ENCODE measurements at regions not wholly inside any gene's neighbourhood (a gene's known extent, or its start where the extent isn't known, plus 50 kb on each side); places are given as distances from the start of the nearest gene placed in this dataset.

DNA sequence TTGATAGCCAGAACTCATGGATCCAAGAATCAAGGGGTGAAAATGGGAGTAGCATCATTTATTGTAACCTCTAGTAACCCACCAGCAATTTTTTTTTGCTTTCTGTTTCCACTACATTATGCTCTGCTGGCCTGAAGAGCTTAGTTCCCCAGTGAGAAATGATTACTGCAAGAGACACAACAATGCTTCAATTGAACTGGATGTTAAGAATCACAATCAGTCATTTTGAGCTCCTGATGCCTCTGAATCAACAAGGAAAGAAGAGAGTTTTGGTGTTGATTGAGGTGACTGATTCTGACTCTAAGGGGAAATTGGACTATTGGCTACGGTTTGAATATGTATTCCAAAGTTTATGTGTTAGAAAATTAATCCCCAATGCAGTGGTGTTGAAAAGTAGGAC, 1084.4 kb downstream of the SLITRK1 start:
- Histone ChIP-seq H4K20me1 (ENCODE audit: control insufficient read depth, insufficient read depth) (no peaks in the 10 kb centered on the region), H3K9ac (ENCODE audit: control insufficient read depth, insufficient read depth, low read length) (no peak overlapping the region), H3K9me3 (replicated peaks; ENCODE audit: control insufficient read depth, insufficient read depth, low read length) (no peaks in the 10 kb centered on the region), H3K79me2 (ENCODE audit: control insufficient read depth, insufficient read depth, low read length) (no peaks in the 10 kb centered on the region), H3K4me1 (ENCODE audit: control insufficient read depth, insufficient read depth, low read length) (no peaks in the 10 kb centered on the region), H3K4me2 (ENCODE audit: control insufficient read depth, insufficient read depth) (no peak overlapping the region), H2AFZ (ENCODE audit: control insufficient read depth, low read depth, low read length) (no peak overlapping the region), H3K36me3 (ENCODE audit: control insufficient read depth in 2 of 2, insufficient read depth in 2 of 2, low read length in 1 of 2) (no peaks in the 10 kb centered on the region), H3K4me3 (no peak overlapping the region), H3K27me3 (replicated peaks in 1 of 2; ENCODE audit: control insufficient read depth in 2 of 2, insufficient read depth in 2 of 2, low read length in 1 of 2) (no peaks in the 10 kb centered on the region), H3K27ac (ENCODE audit: control insufficient read depth, insufficient read depth) (no peak overlapping the region)
- ATAC-seq (no peak), FAIRE-seq (no peak), DNase-seq (ENCODE audit: low read depth, low spot score) (no peak)
- in situ Hi-C loops (cut with MboI): no loop called here
- ChIA-PET RAD21 (ENCODE audit: unreplicated experiment) (no interaction called here), POLR2A (no interaction called here), CTCF (no interaction called here), SMC1A (ENCODE audit: uncharacterized antibody, unreplicated experiment) (interaction anchor here (1.5 kb wide), 1 partner anchor 11 kb away, joined by 3 read pairs; no protein-coding TSS in a partner anchor)
- 6% methylated on average over 1 of the region's 1 CpG for WGBS (ENCODE audit: insufficient coverage, insufficient replicate concordance, low lambda C conversion rate, missing lambda C conversion rate)
- no TSS peak for BruUV-seq (replicated peaks)
- intact Hi-C loops (cut with micrococcal nuclease; ENCODE audit: unreplicated experiment): no loop called here
- no peak for TF ChIP-seq NFYA (IDR thresholded peaks at IDR 0.05; ENCODE audit: borderline replicate concordance, low read depth, low read length)
- no peak for TF ChIP-seq JUND (IDR thresholded peaks at IDR 0.05; ENCODE audit: low read depth, low read length)
- no peak for TF ChIP-seq RAD51 (IDR thresholded peaks at IDR 0.05)
- TF ChIP-seq NFXL1 (IDR thresholded peaks at IDR 0.05; ENCODE audit: borderline replicate concordance): no peak
- TF ChIP-seq CHD4 (IDR thresholded peaks at IDR 0.05): no peak
- no peak for TF ChIP-seq DPF2 (IDR thresholded peaks at IDR 0.05)
- TF ChIP-seq, protein P1, sequence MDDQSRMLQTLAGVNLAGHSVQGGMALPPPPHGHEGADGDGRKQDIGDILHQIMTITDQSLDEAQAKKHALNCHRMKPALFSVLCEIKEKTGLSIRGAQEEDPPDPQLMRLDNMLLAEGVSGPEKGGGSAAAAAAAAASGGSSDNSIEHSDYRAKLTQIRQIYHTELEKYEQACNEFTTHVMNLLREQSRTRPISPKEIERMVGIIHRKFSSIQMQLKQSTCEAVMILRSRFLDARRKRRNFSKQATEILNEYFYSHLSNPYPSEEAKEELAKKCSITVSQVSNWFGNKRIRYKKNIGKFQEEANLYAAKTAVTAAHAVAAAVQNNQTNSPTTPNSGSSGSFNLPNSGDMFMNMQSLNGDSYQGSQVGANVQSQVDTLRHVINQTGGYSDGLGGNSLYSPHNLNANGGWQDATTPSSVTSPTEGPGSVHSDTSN (IDR thresholded peaks at IDR 0.05; ENCODE audit: insufficient replicate concordance, low read depth, low read length): no peak
- TF ChIP-seq FOS (IDR thresholded peaks at IDR 0.05; ENCODE audit: borderline replicate concordance, extremely low read depth, insufficient read length): no peak
- TF ChIP-seq ZNF592 (IDR thresholded peaks at IDR 0.05): no peak
- TF ChIP-seq TARDBP (IDR thresholded peaks at IDR 0.05; ENCODE audit: borderline replicate concordance): no peak
- no peak for TF ChIP-seq GATAD2B (conservative IDR thresholded peaks at IDR 0.05; ENCODE audit: low read depth)
- TF ChIP-seq BACH1 (IDR thresholded peaks at IDR 0.05; ENCODE audit: borderline replicate concordance): no peak
- TF ChIP-seq ASH2L (IDR thresholded peaks at IDR 0.05; ENCODE audit: borderline replicate concordance, low read depth): no peak
- no peak for TF ChIP-seq LARP7 (IDR thresholded peaks at IDR 0.05)

Measured in GM12878 (cell line).